Activated CD4-positive, alpha-beta T cell treated with anti-CD3 and anti-CD28 coated beads, Interleukin-2, amount 10 ng/mL, durations not matched to agents 24 days and 14 days (primary cell): ENCODE measurements at regions not wholly inside any gene's neighbourhood (a gene's known extent, or its start where the extent isn't known, plus 50 kb on each side); places are given as distances from the start of the nearest gene placed in this dataset.
"Not testable (repeated sequence)": the region's sequence is repeated elsewhere in the genome, so short reads cannot be mapped to it uniquely, and the experiment has no call there.

Experiments used
- DNase-seq: peaks from one replicate; pipeline ENCODE4 v3.0.0; 2022
- H3K27ac Mint-ChIP-seq: one replicate; pipeline ENCODE4 v1.8.0; 2022; ENCODE audit warnings: mild to moderate bottlenecking, mixed read lengths
- H3K27me3 Mint-ChIP-seq: one replicate; pipeline ENCODE4 v1.8.0; 2022; ENCODE audit warnings: mixed read lengths
- H3K36me3 Mint-ChIP-seq: one replicate; pipeline ENCODE4 v1.8.0; 2022; ENCODE audit warnings: low read depth, mild to moderate bottlenecking, mixed read lengths
- H3K4me1 Mint-ChIP-seq: one replicate; pipeline ENCODE4 v1.8.0; 2021; ENCODE audit warnings: mixed read lengths
- H3K4me3 Mint-ChIP-seq: one replicate; pipeline ENCODE4 v1.8.0; 2022; ENCODE audit warnings: mild to moderate bottlenecking, moderate library complexity, mixed read lengths
- H3K9me3 Mint-ChIP-seq: one replicate; pipeline ENCODE4 v1.8.0; 2021; ENCODE audit warnings: mixed read lengths
- intact Hi-C: fragments of 100-400 bp; cut with micrococcal nuclease; formaldehyde crosslinking; loops from one replicate; pipeline ENCODE4 v1.15.1; 2023

DNA sequence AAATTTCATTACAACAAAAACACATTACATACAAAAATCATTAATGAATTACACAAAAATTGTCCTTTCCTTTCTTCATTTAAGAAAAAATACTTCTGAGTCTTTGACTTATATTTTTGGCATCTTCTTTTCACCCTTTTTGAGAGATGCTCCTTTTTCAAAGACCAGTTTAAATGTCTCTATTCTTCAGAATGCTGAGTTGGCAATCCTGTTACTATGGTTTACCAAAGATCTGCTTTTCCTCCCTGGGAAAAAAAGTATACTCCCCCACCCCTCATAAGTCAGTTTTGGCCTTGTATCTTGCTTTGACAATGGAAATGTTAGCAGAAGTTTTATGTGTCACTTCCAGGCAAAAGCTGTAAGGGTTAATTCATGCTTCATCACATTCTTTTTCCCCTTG, 198.4 kb upstream of the GRM3 start:
- H3K9me3 Mint-ChIP-seq: no peaks in the 10 kb centered on the region
- no peaks in the 10 kb centered on the region for H3K4me1 Mint-ChIP-seq
- intact Hi-C loops: no loop called here
- no peak overlapping the region for H3K4me3 Mint-ChIP-seq
- no peaks in the 10 kb centered on the region for H3K27me3 Mint-ChIP-seq
- no peak for DNase-seq
- no peak overlapping the region for H3K27ac Mint-ChIP-seq
- H3K36me3 Mint-ChIP-seq: no peaks in the 10 kb centered on the region

DNA sequence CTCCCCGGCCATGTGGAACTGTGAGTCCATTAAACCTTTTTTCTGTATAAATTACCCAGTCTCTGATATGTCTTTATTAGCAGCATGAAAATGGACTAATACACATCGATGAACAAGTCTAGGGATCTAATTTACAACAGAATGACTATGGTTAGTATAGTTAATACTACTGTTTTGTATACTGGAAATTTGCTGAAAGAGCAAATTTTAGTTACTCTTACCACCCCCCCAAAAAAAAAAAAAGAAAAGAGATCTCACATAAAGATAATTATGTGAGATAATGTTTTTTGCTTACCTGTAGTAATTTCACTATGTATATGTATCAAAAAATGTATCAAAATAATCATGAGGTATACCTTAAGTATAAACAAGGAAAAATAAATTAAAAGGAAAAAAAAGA, 199.5 kb upstream of the GRM3 start:
- H3K36me3 Mint-ChIP-seq: no peaks in the 10 kb centered on the region
- H3K27ac Mint-ChIP-seq: no peak overlapping the region
- H3K27me3 Mint-ChIP-seq: no peaks in the 10 kb centered on the region
- H3K9me3 Mint-ChIP-seq: no peaks in the 10 kb centered on the region
- DNase-seq: no peak
- intact Hi-C loops: no loop called here
- no peak overlapping the region for H3K4me3 Mint-ChIP-seq
- no peaks in the 10 kb centered on the region for H3K4me1 Mint-ChIP-seq

DNA sequence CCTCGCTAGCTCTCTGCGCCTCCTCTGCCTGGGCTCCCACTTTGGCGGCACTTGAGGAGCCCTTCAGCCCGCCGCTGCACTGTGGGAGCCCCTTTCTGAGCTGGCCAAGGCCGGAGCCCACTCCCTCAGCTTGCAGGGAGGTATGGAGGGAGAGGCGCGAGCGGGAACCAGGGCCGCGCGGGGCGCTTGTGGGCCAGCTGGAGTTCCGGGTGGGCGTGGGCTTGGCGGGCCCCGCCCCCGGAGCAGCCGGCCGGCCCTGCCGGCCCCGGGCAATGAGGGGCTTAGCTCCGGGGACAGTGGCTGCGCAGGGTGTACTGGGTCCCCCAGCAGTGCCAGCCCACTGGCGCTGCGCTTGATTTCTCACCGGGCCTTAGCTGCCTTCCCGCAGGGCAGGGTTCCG, 203.3 kb upstream of the GRM3 start:
- H3K27ac Mint-ChIP-seq, H3K4me1 Mint-ChIP-seq, H3K9me3 Mint-ChIP-seq, DNase-seq, H3K4me3 Mint-ChIP-seq, H3K27me3 Mint-ChIP-seq, intact Hi-C loops, H3K36me3 Mint-ChIP-seq: not testable (repeated sequence)

DNA sequence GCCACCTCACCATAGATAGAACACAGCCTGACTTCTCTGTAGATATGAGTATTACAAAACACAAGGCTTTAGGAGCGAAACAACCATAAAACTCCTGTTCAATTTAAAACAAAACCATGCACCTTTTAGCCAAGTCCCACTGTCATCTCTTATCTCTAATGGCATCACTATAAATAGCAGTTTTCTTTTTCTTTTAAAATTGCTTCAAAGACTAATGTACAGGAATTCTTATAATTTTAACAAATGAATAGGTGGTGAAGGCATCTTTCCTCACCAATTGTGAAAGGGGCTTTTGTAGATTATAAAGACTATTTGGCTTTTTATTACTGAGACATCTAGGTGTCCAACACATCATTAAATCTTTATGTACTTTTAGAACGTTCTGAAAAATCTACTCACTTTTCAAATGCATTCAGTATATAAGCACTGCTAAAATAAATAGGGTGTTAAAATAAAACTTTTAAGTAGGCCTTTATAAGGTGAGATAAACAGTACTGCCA, 205.7 kb upstream of the GRM3 start:
- Mint-ChIP-seq H3K9me3 (no peaks in the 10 kb centered on the region), H3K27ac (no peak overlapping the region), H3K36me3 (no peaks in the 10 kb centered on the region), H3K4me1 (no peaks in the 10 kb centered on the region), H3K27me3 (no peaks in the 10 kb centered on the region), H3K4me3 (no peak overlapping the region)
- DNase-seq: no peak
- intact Hi-C loops: no loop called here

DNA sequence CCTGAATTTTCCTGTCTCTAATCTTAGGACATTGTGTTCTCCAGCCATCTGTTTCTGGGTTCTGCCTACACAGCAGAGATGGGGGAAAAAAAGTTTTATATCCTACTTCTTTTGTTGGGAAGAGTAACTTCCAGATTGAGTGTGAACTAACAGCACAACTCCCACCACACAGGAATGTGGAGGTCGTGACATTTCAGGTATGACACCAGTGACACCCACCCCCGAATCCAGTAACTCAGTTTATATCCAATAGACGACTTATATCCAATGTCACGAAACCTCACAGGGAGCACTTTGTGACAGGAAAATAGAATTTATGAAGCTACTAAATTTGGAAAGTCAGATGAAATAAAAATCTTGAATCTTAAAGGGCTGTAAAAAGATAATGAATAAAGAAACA, 211.9 kb upstream of the GRM3 start:
- intact Hi-C loops: no loop called here
- H3K27me3 Mint-ChIP-seq: no peaks in the 10 kb centered on the region
- no peaks in the 10 kb centered on the region for H3K4me1 Mint-ChIP-seq
- no peak for DNase-seq
- no peak overlapping the region for H3K27ac Mint-ChIP-seq
- H3K9me3 Mint-ChIP-seq: no peaks in the 10 kb centered on the region
- no peak overlapping the region for H3K4me3 Mint-ChIP-seq
- no peaks in the 10 kb centered on the region for H3K36me3 Mint-ChIP-seq

DNA sequence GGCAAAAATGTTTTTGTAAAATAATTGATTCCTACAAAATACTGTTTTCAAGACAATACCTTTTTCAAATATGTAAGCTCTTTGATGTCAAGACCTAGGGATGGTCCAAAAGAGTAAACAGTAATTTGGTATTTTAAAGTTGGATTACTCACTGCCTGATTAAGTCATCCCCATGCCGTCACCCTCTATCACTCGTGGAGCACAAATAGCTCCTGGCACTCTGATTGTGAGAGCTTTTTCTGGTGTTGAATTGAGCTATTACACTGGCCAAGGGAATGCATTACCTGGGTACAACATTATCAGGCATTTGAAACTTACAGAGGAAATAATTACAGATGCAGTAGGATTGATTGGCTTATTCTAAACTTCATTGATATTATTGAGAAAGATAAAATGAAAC, 231.9 kb upstream of the GRM3 start:
- intact Hi-C loops: no loop called here
- no peaks in the 10 kb centered on the region for H3K27me3 Mint-ChIP-seq
- no peaks in the 10 kb centered on the region for H3K4me1 Mint-ChIP-seq
- H3K4me3 Mint-ChIP-seq: no peak overlapping the region
- H3K9me3 Mint-ChIP-seq: peaks cover 3% of the 10 kb centered on the region
- DNase-seq: no peak
- no peaks in the 10 kb centered on the region for H3K36me3 Mint-ChIP-seq
- H3K27ac Mint-ChIP-seq: no peak overlapping the region

DNA sequence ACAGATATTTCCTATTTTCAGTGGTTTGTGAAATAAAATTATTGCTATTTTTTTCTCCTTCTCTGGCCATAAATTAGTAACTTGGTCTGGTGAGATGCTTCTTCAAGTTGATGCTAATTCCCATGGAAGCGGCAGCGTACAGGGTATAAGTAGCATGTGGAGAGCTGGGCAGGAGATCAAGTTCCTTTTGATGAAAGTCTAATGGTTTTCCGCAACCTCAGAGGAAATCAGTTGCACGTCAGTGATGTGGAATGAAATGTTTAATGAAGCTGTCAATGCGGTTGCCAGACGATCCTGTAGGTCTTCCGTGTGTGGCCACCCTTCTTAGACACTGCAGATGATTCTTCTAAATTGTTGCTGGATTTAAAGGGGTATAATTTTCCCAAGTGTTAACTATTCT, 236.4 kb upstream of the GRM3 start:
- no peaks in the 10 kb centered on the region for H3K27me3 Mint-ChIP-seq
- H3K4me1 Mint-ChIP-seq: no peaks in the 10 kb centered on the region
- intact Hi-C loops: no loop called here
- no peaks in the 10 kb centered on the region for H3K36me3 Mint-ChIP-seq
- no peak for DNase-seq
- H3K27ac Mint-ChIP-seq: no peak overlapping the region
- no peak overlapping the region for H3K4me3 Mint-ChIP-seq
- no peaks in the 10 kb centered on the region for H3K9me3 Mint-ChIP-seq

DNA sequence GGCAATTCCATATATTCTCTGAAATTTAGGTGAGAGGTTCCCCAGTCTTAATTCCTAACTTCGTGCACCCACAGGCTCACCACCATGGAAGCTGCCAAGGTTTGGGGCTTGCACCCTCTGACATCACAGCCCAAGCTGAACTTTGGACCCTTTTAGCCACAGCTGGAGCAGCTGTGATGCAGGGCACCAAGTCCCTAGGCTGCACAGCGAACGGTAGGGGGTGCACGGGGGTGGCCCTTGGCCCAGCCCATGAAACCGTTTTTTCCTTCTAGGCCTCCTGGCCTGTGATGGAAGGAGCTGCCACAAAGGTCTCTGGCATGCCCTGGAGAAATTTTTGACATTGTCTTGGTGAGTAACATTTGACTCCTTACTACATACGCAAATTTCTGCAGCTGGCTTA, 251.9 kb upstream of the GRM3 start:
- H3K27ac Mint-ChIP-seq: no peak overlapping the region
- no peaks in the 10 kb centered on the region for H3K4me1 Mint-ChIP-seq
- H3K4me3 Mint-ChIP-seq: no peak overlapping the region
- H3K9me3 Mint-ChIP-seq: no peaks in the 10 kb centered on the region
- H3K36me3 Mint-ChIP-seq: no peaks in the 10 kb centered on the region
- DNase-seq: no peak
- no peaks in the 10 kb centered on the region for H3K27me3 Mint-ChIP-seq
- intact Hi-C loops: no loop called here

DNA sequence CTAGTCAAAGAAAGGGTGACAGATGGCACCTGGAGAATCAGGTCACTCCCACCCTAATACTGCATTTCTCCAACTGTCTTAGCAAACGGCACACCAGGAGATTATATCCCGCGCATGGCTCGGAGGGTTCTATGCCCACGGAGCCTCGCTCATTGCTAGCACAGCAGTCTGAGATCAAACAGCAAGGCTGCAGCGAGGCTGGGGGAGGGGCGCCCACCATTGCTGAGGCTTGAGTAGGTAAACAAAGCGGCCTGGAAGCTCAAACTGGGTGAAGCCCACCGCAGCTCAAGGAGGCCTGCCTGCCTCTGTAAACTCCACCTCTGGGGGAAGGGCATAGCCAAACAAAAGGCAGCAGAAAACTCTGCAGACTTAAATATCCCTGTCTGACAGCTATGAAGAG, 268.1 kb upstream of the GRM3 start:
- H3K27ac Mint-ChIP-seq, intact Hi-C loops, H3K27me3 Mint-ChIP-seq, H3K36me3 Mint-ChIP-seq, H3K4me1 Mint-ChIP-seq, H3K4me3 Mint-ChIP-seq, DNase-seq: not testable (repeated sequence)
- H3K9me3 Mint-ChIP-seq: peaks cover 11% of the 10 kb centered on the region

DNA sequence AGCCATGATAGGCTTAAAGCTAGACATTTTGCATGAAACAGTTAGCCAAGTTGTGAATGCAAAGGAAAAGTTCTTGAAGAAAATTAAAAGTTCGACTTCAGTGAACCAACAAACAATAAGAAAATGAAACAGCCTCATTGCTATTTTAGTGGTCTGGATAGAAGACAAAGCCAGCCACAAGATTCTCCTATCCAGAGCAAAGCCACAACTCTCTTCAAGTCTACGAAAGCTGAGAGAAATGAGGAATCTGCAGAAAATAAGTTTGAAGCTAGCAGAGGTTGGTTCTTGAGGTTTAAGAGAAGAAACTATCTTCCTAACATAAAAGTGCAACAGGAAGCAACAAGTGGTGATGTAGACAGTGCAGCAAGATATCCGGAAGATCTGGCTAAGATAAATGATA, 271.4 kb upstream of the GRM3 start:
- Mint-ChIP-seq H3K4me3 (no peak overlapping the region), H3K9me3 (no peaks in the 10 kb centered on the region), H3K36me3 (no peaks in the 10 kb centered on the region), H3K4me1 (no peaks in the 10 kb centered on the region), H3K27me3 (no peaks in the 10 kb centered on the region), H3K27ac (no peak overlapping the region)
- intact Hi-C loops: no loop called here
- DNase-seq: no peak

DNA sequence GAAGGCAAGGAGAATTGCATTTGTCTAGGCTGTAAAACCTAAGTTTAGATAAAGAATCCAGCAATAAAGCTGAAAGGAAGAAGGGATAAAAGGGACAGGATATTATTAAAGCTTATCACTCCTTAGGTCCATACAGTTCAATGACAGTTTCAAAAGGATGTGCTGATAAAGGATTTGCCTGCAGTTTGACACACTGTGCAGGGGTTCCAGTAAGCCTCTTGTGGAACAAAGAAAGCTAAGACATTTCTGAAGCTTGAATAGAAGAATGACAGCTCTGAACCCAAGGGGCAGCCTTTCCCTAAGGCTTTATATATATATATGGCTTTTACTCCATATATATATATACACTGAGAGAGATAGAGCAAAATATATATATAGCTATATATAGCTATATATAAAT, 276.8 kb upstream of the GRM3 start:
- intact Hi-C loops: no loop called here
- H3K4me3 Mint-ChIP-seq: no peak overlapping the region
- no peak for DNase-seq
- H3K36me3 Mint-ChIP-seq: no peaks in the 10 kb centered on the region
- H3K4me1 Mint-ChIP-seq: no peaks in the 10 kb centered on the region
- H3K9me3 Mint-ChIP-seq: no peaks in the 10 kb centered on the region
- no peaks in the 10 kb centered on the region for H3K27me3 Mint-ChIP-seq
- H3K27ac Mint-ChIP-seq: no peak overlapping the region

DNA sequence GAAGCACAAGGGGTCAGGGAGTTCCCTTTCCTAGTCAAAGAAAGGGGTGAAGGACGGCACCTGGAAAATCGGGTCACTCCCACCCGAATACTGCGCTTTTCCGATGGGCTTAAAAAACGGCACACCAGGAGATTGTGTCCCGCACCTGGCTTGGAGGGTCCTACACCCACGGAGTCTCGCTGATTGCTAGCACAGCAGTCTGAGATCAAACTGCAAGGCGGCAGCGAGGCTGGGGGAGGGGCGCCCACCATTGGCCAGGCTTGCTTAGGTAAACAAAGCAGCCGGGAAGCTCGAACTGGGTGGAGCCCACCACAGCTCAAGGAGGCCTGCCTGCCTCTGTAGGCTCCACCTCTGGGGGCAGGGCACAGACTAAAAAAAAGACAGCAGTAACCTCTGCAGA, 303.3 kb upstream of the GRM3 start:
- intact Hi-C loops, H3K27me3 Mint-ChIP-seq, H3K27ac Mint-ChIP-seq, H3K36me3 Mint-ChIP-seq, H3K4me3 Mint-ChIP-seq, DNase-seq, H3K4me1 Mint-ChIP-seq: not testable (repeated sequence)
- H3K9me3 Mint-ChIP-seq: peaks cover 10% of the 10 kb centered on the region

DNA sequence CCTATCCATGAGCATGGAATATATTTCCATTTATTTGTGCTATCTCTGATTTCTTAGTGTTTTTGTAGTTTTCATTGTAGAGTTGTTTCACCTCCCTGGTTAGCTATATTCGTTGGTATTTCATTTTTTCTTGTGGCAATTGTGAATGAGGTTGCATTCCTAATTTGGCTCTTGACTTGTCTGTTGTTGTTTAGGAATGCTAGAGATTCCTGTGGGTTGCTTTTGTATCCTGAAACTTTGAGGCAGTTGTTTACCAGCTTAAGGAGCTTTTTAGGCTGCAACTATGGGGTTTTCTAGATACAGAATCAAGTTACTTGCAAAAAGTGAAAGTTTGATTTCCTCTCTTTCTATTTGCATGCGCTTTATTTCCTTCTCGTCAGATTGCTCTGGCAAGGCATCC, 304.7 kb upstream of the GRM3 start:
- intact Hi-C loops: no loop called here
- H3K27me3 Mint-ChIP-seq: no peaks in the 10 kb centered on the region
- DNase-seq: no peak
- H3K4me3 Mint-ChIP-seq: no peak overlapping the region
- H3K4me1 Mint-ChIP-seq: no peaks in the 10 kb centered on the region
- H3K9me3 Mint-ChIP-seq: peaks cover 10% of the 10 kb centered on the region
- H3K36me3 Mint-ChIP-seq: no peaks in the 10 kb centered on the region
- H3K27ac Mint-ChIP-seq: no peak overlapping the region

DNA sequence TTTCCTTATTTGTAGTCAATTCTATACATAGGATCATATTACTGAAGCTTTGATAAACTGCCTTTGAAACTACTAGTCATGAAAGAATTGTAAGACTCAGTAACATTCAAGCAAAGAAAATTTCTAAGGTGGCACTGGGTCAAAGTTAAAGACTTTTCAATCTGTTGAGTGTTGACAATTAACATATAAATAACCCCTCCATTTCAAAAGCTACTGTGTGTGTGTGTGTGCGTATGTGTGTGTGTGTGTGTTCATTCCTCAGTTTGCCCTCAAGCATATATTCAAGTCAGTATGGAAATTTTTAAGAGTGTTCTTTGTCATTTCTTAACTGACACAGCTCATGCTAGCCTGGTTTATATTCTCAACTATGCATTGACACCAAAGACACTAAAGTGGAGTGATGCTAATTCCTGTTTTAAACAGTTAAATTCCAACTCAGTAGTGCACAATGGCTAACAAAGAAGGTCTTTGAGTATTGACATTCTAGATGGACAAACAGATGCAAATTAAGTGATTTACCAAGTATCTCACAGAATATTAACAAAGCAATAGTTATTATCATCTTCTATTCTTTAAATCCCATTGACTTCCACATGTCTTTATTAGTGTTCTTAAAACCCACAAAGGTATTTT, 314.8 kb upstream of the GRM3 start:
- Mint-ChIP-seq H3K4me1 (no peaks in the 10 kb centered on the region), H3K9me3 (no peaks in the 10 kb centered on the region), H3K27ac (no peak overlapping the region), H3K36me3 (no peaks in the 10 kb centered on the region), H3K27me3 (no peaks in the 10 kb centered on the region), H3K4me3 (no peak overlapping the region)
- intact Hi-C loops: no loop called here
- DNase-seq: no peak

DNA sequence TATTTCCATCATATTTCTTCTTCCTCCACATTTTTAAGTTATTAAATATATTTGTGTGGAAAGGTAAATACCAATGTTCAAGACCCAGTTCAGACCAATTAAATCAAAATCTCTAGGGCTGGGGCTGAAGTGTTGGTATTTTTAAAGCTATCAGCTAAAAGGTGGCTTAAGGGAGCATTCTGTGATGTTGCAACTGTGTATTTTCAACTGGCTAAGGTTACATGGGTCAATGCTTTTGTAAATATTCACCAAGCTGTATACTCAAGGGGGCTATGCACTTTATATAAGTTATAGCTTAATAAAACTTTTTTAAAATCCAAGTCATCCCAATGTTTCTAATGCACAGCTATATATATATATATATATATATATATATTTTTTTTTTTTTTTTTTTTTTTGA, 316.9 kb upstream of the GRM3 start:
- Mint-ChIP-seq H3K9me3 (no peaks in the 10 kb centered on the region), H3K27me3 (no peaks in the 10 kb centered on the region), H3K27ac (no peak overlapping the region), H3K4me1 (no peaks in the 10 kb centered on the region), H3K4me3 (no peak overlapping the region), H3K36me3 (no peaks in the 10 kb centered on the region)
- no peak for DNase-seq
- intact Hi-C loops: no loop called here
